ENCODE measurements at regions not wholly inside any gene's neighbourhood (a gene's known extent, or its start where the extent isn't known, plus 50 kb on each side); places are given as distances from the start of the nearest gene placed in this dataset.

- no peak overlapping the region for H3K4me3 ChIP-seq (replicated peaks; ENCODE audit: low read depth, low read length)
- DNase-seq (ENCODE audit: low read depth), result no peak
- TF ChIP-seq CTCF (IDR thresholded peaks at IDR 0.05; ENCODE audit: low read length, missing control alignments), result no peak
These were observed 862.0 kb upstream of the CDH6 start for GRCh38 chr5:30331534-30331933.

GRCh38 chr5:30325795-30326194 is 867.7 kb upstream of the CDH6 start:
- no peak overlapping the region for H3K4me3 ChIP-seq (replicated peaks; ENCODE audit: low read depth, low read length)
- no peak for DNase-seq (ENCODE audit: low read depth)
- no peak for TF ChIP-seq CTCF (IDR thresholded peaks at IDR 0.05; ENCODE audit: low read length, missing control alignments)

GRCh38 chr5:30324083-30324482 is 869.4 kb upstream of the CDH6 start:
- DNase-seq (ENCODE audit: low read depth), result no peak
- no peak for TF ChIP-seq CTCF (IDR thresholded peaks at IDR 0.05; ENCODE audit: low read length, missing control alignments)

GRCh38 chr5:30287890-30288289 is 905.6 kb upstream of the CDH6 start:
- no peak for DNase-seq (ENCODE audit: low read depth)
- no peak for TF ChIP-seq CTCF (IDR thresholded peaks at IDR 0.05; ENCODE audit: low read length, missing control alignments)
- no peak overlapping the region for H3K4me3 ChIP-seq (replicated peaks; ENCODE audit: low read depth, low read length)

More at GRCh38 chr5:30324083-30324482, 869.4 kb upstream of the CDH6 start:
- H3K4me3 ChIP-seq (replicated peaks; ENCODE audit: low read depth, low read length), result no peak overlapping the region

GRCh38 chr5:30279237-30279636 is 914.2 kb upstream of the CDH6 start:
- no peak overlapping the region for H3K4me3 ChIP-seq (replicated peaks; ENCODE audit: low read depth, low read length)
- TF ChIP-seq CTCF (IDR thresholded peaks at IDR 0.05; ENCODE audit: low read length, missing control alignments), result no peak
- DNase-seq (ENCODE audit: low read depth), result peak; percentile 23

- no peak for TF ChIP-seq CTCF (IDR thresholded peaks at IDR 0.05; ENCODE audit: low read length, missing control alignments)
- H3K4me3 ChIP-seq (replicated peaks; ENCODE audit: low read depth, low read length), result no peak overlapping the region
- DNase-seq (ENCODE audit: low read depth), result no peak
These were observed 926.5 kb upstream of the CDH6 start for GRCh38 chr5:30267026-30267425.

- TF ChIP-seq CTCF (IDR thresholded peaks at IDR 0.05; ENCODE audit: low read length, missing control alignments), result no peak
- no peak for DNase-seq (ENCODE audit: low read depth)
- H3K4me3 ChIP-seq (replicated peaks; ENCODE audit: low read depth, low read length), result no peak overlapping the region
These were observed 954.0 kb upstream of the CDH6 start for GRCh38 chr5:30239331-30240022.

Data from fibroblast of pulmonary artery (primary cell).